ENCODE measurements at regions not wholly inside any gene's neighbourhood (a gene's known extent, or its start where the extent isn't known, plus 50 kb on each side); places are given as distances from the start of the nearest gene placed in this dataset.

- TF ChIP-seq GABPA (IDR thresholded peaks at IDR 0.05; ENCODE audit: low read depth) (no peak), LARP7 (IDR thresholded peaks at IDR 0.05) (no peak), E2F8 (IDR thresholded peaks at IDR 0.05; ENCODE audit: low read depth, partially characterized antibody) (no peak)
Measured at GRCh38 chr5:24294333-24294732, 350.4 kb downstream of the CDH10 start (continued).

GRCh38 chr5:24314106-24314505, 330.7 kb downstream of the CDH10 start:
- no peaks in the 10 kb centered on the region for H3K36me3 ChIP-seq (ENCODE audit: control insufficient read depth in 2 of 2, insufficient read depth in 2 of 2, low read length in 1 of 2)
- H3K4me2 ChIP-seq (ENCODE audit: control insufficient read depth, insufficient read depth) = no peak overlapping the region
- CTCF ChIA-PET = no interaction called here
- FAIRE-seq = no peak
- DNase-seq (ENCODE audit: low read depth, low spot score) = no peak
- H3K79me2 ChIP-seq (ENCODE audit: control insufficient read depth, insufficient read depth, low read length) = no peaks in the 10 kb centered on the region
- H3K9me3 ChIP-seq (replicated peaks; ENCODE audit: control insufficient read depth, insufficient read depth, low read length) = no peaks in the 10 kb centered on the region; the same call in 2 of the 3 replicates
- SMC1A ChIA-PET (ENCODE audit: uncharacterized antibody, unreplicated experiment) = no interaction called here
- no peak overlapping the region for H3K27ac ChIP-seq (ENCODE audit: control insufficient read depth, insufficient read depth)
- no peak for ATAC-seq
- intact Hi-C loops (cut with micrococcal nuclease; ENCODE audit: unreplicated experiment) = no loop called here
- whole genome bisulfite sequencing (ENCODE audit: insufficient coverage, insufficient replicate concordance, low lambda C conversion rate, missing lambda C conversion rate) = 50% methylated on average over 19 of the region's 19 CpGs
- in situ Hi-C loops (cut with MboI) = no loop called here
- POLR2A ChIA-PET = no interaction called here
- RAD21 ChIA-PET (ENCODE audit: unreplicated experiment) = no interaction called here
- no peaks in the 10 kb centered on the region for H3K4me1 ChIP-seq (ENCODE audit: control insufficient read depth, insufficient read depth, low read length)
- H3K9ac ChIP-seq (ENCODE audit: control insufficient read depth, insufficient read depth, low read length) = no peak overlapping the region
- H4K20me1 ChIP-seq (ENCODE audit: control insufficient read depth, insufficient read depth) = no peaks in the 10 kb centered on the region
- no peaks in the 10 kb centered on the region for H3K27me3 ChIP-seq (replicated peaks in 1 of 2; ENCODE audit: control insufficient read depth in 2 of 2, insufficient read depth in 2 of 2, low read length in 1 of 2)
- H2AFZ ChIP-seq (ENCODE audit: control insufficient read depth, low read depth, low read length) = no peak overlapping the region
- no TSS peak for BruUV-seq (replicated peaks)
- H3K4me3 ChIP-seq = no peak overlapping the region
- no peak for TF ChIP-seq IRF5 (IDR thresholded peaks at IDR 0.05; ENCODE audit: borderline replicate concordance)
- no peak for TF ChIP-seq NBN (IDR thresholded peaks at IDR 0.05)
- no peak for TF ChIP-seq ATF7 (IDR thresholded peaks at IDR 0.05; ENCODE audit: low read depth)
- TF ChIP-seq RELB (IDR thresholded peaks at IDR 0.05; ENCODE audit: low read depth) = no peak
- no peak for TF ChIP-seq ESRRA (IDR thresholded peaks at IDR 0.05; ENCODE audit: low read length)
- TF ChIP-seq TBL1XR1 (IDR thresholded peaks at IDR 0.05; ENCODE audit: low read depth, low read length) = no peak
- TF ChIP-seq ZNF687 (IDR thresholded peaks at IDR 0.05) = no peak
- TF ChIP-seq ZNF217 (IDR thresholded peaks at IDR 0.05) = no peak
- TF ChIP-seq USF2 (IDR thresholded peaks at IDR 0.05; ENCODE audit: borderline replicate concordance, low read depth, low read length) = no peak
- TF ChIP-seq SMAD1 (IDR thresholded peaks at IDR 0.05; ENCODE audit: low read depth, partially characterized antibody) = no peak
- TF ChIP-seq SMC3 (IDR thresholded peaks at IDR 0.05; ENCODE audit: borderline replicate concordance, low read length) = no peak

Data from GM12878 (cell line).